SK-N-SH (cell line): ENCODE measurements at regions not wholly inside any gene's neighbourhood (a gene's known extent, or its start where the extent isn't known, plus 50 kb on each side); places are given as distances from the start of the nearest gene placed in this dataset.

Experiments used
- CTCF ChIP-seq: fragments of 200-600 bp; sonication (generic); IDR thresholded peaks from 2 replicates; pipeline ENCODE4 v1.6.1; 2017; ENCODE audit warnings: antibody characterized with exemption, mild to moderate bottlenecking, moderate library complexity
- FOXM1 ChIP-seq: IDR thresholded peaks from 2 replicates; pipeline ENCODE4 v1.4.0; 2012; ENCODE audit warnings: low read depth, mild to moderate bottlenecking
- IRF3 ChIP-seq: fragments of 150-350 bp; IDR thresholded peaks from 2 replicates; pipeline ENCODE4 v1.6.1; 2016; ENCODE audit warnings: mild to moderate bottlenecking, low read depth, low read length
- JUND ChIP-seq: IDR thresholded peaks from 2 replicates; pipeline ENCODE4 v1.4.0; 2012
- MXI1 ChIP-seq: IDR thresholded peaks from 2 replicates; pipeline ENCODE4 v1.6.1; 2012; ENCODE audit warnings: mild to moderate bottlenecking, low read depth, low read length, improper control_type of control experiment
- SIN3A ChIP-seq: IDR thresholded peaks from 2 replicates; pipeline ENCODE4 v1.6.1; 2012; ENCODE audit warnings: low read depth, mild to moderate bottlenecking, low read length, moderate library complexity, borderline replicate concordance
- SMC3 ChIP-seq: IDR thresholded peaks from 2 replicates; pipeline ENCODE4 v1.6.1; 2012; ENCODE audit warnings: low read depth, low read length, improper control_type of control experiment
- USF1 ChIP-seq: IDR thresholded peaks from 2 replicates; pipeline ENCODE4 v1.4.0; 2012; ENCODE audit warnings: low read depth, borderline replicate concordance
- USF2 ChIP-seq: fragments of 150-350 bp; IDR thresholded peaks from 2 replicates; pipeline ENCODE4 v1.6.1; 2017; ENCODE audit warnings: antibody characterized with exemption, low read length, low read depth, borderline replicate concordance
- YY1 ChIP-seq: IDR thresholded peaks from 2 replicates; pipeline ENCODE4 v1.4.0; 2012; ENCODE audit warnings: low read depth, mild to moderate bottlenecking
- TF ChIP-seq, protein P1 (sequence below): IDR thresholded peaks from 2 replicates; pipeline ENCODE4 v1.6.1; 2012; ENCODE audit warnings: mild to moderate bottlenecking, low read depth, low read length, moderate library complexity

DNA sequence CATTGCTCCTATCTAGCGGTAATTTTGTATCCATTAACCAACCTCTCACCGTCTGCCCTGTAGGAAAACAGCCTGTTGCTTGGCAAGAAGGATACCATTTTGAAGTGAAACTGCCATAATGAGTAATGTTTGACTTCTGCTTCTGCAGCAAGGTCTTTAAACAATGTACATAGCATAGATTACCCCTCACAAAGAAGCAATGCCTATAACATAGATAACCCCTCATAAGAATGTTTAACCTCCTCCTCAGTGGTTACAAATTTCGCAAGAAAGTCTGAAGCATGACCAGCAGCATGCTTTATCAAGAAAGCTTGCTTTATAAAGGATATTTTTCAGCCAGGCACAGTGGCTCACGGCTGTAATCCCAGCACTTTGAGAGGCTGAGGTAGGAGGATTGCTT is 61.2 kb upstream of the MFGE8 start:
- no peak for TF ChIP-seq USF2
- no peak for TF ChIP-seq CTCF
- TF ChIP-seq YY1 = no peak
- no peak for TF ChIP-seq USF1
- TF ChIP-seq IRF3 = no peak
- no peak for TF ChIP-seq SMC3
- TF ChIP-seq, protein P1, sequence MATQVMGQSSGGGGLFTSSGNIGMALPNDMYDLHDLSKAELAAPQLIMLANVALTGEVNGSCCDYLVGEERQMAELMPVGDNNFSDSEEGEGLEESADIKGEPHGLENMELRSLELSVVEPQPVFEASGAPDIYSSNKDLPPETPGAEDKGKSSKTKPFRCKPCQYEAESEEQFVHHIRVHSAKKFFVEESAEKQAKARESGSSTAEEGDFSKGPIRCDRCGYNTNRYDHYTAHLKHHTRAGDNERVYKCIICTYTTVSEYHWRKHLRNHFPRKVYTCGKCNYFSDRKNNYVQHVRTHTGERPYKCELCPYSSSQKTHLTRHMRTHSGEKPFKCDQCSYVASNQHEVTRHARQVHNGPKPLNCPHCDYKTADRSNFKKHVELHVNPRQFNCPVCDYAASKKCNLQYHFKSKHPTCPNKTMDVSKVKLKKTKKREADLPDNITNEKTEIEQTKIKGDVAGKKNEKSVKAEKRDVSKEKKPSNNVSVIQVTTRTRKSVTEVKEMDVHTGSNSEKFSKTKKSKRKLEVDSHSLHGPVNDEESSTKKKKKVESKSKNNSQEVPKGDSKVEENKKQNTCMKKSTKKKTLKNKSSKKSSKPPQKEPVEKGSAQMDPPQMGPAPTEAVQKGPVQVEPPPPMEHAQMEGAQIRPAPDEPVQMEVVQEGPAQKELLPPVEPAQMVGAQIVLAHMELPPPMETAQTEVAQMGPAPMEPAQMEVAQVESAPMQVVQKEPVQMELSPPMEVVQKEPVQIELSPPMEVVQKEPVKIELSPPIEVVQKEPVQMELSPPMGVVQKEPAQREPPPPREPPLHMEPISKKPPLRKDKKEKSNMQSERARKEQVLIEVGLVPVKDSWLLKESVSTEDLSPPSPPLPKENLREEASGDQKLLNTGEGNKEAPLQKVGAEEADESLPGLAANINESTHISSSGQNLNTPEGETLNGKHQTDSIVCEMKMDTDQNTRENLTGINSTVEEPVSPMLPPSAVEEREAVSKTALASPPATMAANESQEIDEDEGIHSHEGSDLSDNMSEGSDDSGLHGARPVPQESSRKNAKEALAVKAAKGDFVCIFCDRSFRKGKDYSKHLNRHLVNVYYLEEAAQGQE = no peak
- TF ChIP-seq JUND = no peak
- TF ChIP-seq FOXM1 = no peak
- no peak for TF ChIP-seq MXI1
- no peak for TF ChIP-seq SIN3A
